ENCODE measurements at regions not wholly inside any gene's neighbourhood (a gene's known extent, or its start where the extent isn't known, plus 50 kb on each side); places are given as distances from the start of the nearest gene placed in this dataset.
"Not testable (repeated sequence)": the region's sequence is repeated elsewhere in the genome, so short reads cannot be mapped to it uniquely, and the experiment has no call there.

- Histone ChIP-seq H3K4me3 (no peak overlapping the region), H3K27ac (no peak overlapping the region), H3K9me3 (no peaks in the 10 kb centered on the region), H3K27me3 (no peaks in the 10 kb centered on the region), H3K36me3 (no peaks in the 10 kb centered on the region), H3K4me1 (no peaks in the 10 kb centered on the region)
- ATAC-seq, result no peak
- TF ChIP-seq POLR2A (IDR thresholded peaks at IDR 0.05) (no peak), CTCF (IDR thresholded peaks at IDR 0.05) (no peak), POLR2AphosphoS5 (IDR thresholded peaks at IDR 0.05) (peak; percentile 66), EP300 (IDR thresholded peaks at IDR 0.05) (no peak)
Measured at GRCh38 chrX:112235547-112235946, 153.0 kb upstream of the TRPC5 start.

GRCh38 chrX:112233164-112233563 lies 150.6 kb upstream of the TRPC5 start:
- 70% methylated on average over 3 of the region's 3 CpGs; no CpG with 5 or more reads in 1 of the 2 donors for WGBS, 2 donors (ENCODE audit: low coverage in 1 of 2)
- no peak overlapping the region for H3K27ac ChIP-seq
- TF ChIP-seq EP300 (IDR thresholded peaks at IDR 0.05) (no peak), CTCF (IDR thresholded peaks at IDR 0.05) (no peak), POLR2A (IDR thresholded peaks at IDR 0.05) (no peak), POLR2AphosphoS5 (IDR thresholded peaks at IDR 0.05) (no peak)
- H3K9me3 ChIP-seq, result no peaks in the 10 kb centered on the region
- no peaks in the 10 kb centered on the region for H3K36me3 ChIP-seq
- no peaks in the 10 kb centered on the region for H3K27me3 ChIP-seq
- H3K4me3 ChIP-seq, result no peak overlapping the region
- no peaks in the 10 kb centered on the region for H3K4me1 ChIP-seq
- no peak for ATAC-seq

GRCh38 chrX:112226795-112227194 lies 144.2 kb upstream of the TRPC5 start:
- not testable (repeated sequence) for ATAC-seq

GRCh38 chrX:112223391-112223790 lies 140.8 kb upstream of the TRPC5 start:
- H3K9me3 ChIP-seq, result no peaks in the 10 kb centered on the region
- ATAC-seq, result no peak
- no peak for TF ChIP-seq POLR2A (IDR thresholded peaks at IDR 0.05)
- TF ChIP-seq POLR2AphosphoS5 (IDR thresholded peaks at IDR 0.05), result no peak
- no peak for TF ChIP-seq CTCF (IDR thresholded peaks at IDR 0.05)
- no peak for TF ChIP-seq EP300 (IDR thresholded peaks at IDR 0.05)
- no peaks in the 10 kb centered on the region for H3K4me1 ChIP-seq
- no peak overlapping the region for H3K4me3 ChIP-seq
- WGBS, 2 donors (ENCODE audit: low coverage in 1 of 2), result 41 to 51% methylated on average over 2 of the region's 2 CpGs
- H3K27ac ChIP-seq, result no peak overlapping the region
- H3K36me3 ChIP-seq, result no peaks in the 10 kb centered on the region
- H3K27me3 ChIP-seq, result no peaks in the 10 kb centered on the region

More at GRCh38 chrX:112226795-112227194, 144.2 kb upstream of the TRPC5 start:
- H3K4me3 ChIP-seq, H3K36me3 ChIP-seq, H3K9me3 ChIP-seq, H3K27ac ChIP-seq, H3K4me1 ChIP-seq, H3K27me3 ChIP-seq: not testable (repeated sequence)
- WGBS, 2 donors (ENCODE audit: low coverage in 1 of 2), result 90 to 98% methylated on average over 3 to 4 of the region's 4 CpGs

GRCh38 chrX:112218388-112218787 lies 135.8 kb upstream of the TRPC5 start:
- H3K4me1 ChIP-seq, result no peaks in the 10 kb centered on the region
- no peaks in the 10 kb centered on the region for H3K36me3 ChIP-seq
- no peak overlapping the region for H3K27ac ChIP-seq
- H3K27me3 ChIP-seq, result no peaks in the 10 kb centered on the region
- ATAC-seq, result no peak
- no peaks in the 10 kb centered on the region for H3K9me3 ChIP-seq
- no peak overlapping the region for H3K4me3 ChIP-seq
- TF ChIP-seq EP300 (IDR thresholded peaks at IDR 0.05) (no peak), POLR2A (IDR thresholded peaks at IDR 0.05) (no peak), POLR2AphosphoS5 (IDR thresholded peaks at IDR 0.05) (no peak), CTCF (IDR thresholded peaks at IDR 0.05) (no peak)
- 72 to 78% methylated on average over 3 to 4 of the region's 4 CpGs for WGBS, 2 donors (ENCODE audit: low coverage in 1 of 2)

GRCh38 chrX:112211459-112211858 lies 128.9 kb upstream of the TRPC5 start:
- H3K27me3 ChIP-seq, result no peaks in the 10 kb centered on the region
- TF ChIP-seq POLR2AphosphoS5 (IDR thresholded peaks at IDR 0.05) (no peak), EP300 (IDR thresholded peaks at IDR 0.05) (no peak)
- no peak overlapping the region for H3K4me3 ChIP-seq
- no peaks in the 10 kb centered on the region for H3K36me3 ChIP-seq
- no peaks in the 10 kb centered on the region for H3K4me1 ChIP-seq
- WGBS, 2 donors (ENCODE audit: low coverage in 1 of 2), result 55 to 100% methylated on average over 1 of the region's 3 CpGs
- no peak for ATAC-seq
- no peaks in the 10 kb centered on the region for H3K9me3 ChIP-seq
- no peak overlapping the region for H3K27ac ChIP-seq

Measured in gastroesophageal sphincter (tissue), 4 donors.